GM18502 (cell line): ENCODE measurements at regions not wholly inside any gene's neighbourhood (a gene's known extent, or its start where the extent isn't known, plus 50 kb on each side); places are given as distances from the start of the nearest gene placed in this dataset.
"Not testable (repeated sequence)": the region's sequence is repeated elsewhere in the genome, so short reads cannot be mapped to it uniquely, and the experiment has no call there.

ENCODE experiments used
- ATAC-seq: cut with Tn5 transposase; IDR thresholded peaks from one replicate; pipeline ENCODE4 v1.9.1; 2021; ENCODE audit warnings: mild to moderate bottlenecking; ENCODE audit not compliant: unreplicated experiment, poor library complexity

DNA sequence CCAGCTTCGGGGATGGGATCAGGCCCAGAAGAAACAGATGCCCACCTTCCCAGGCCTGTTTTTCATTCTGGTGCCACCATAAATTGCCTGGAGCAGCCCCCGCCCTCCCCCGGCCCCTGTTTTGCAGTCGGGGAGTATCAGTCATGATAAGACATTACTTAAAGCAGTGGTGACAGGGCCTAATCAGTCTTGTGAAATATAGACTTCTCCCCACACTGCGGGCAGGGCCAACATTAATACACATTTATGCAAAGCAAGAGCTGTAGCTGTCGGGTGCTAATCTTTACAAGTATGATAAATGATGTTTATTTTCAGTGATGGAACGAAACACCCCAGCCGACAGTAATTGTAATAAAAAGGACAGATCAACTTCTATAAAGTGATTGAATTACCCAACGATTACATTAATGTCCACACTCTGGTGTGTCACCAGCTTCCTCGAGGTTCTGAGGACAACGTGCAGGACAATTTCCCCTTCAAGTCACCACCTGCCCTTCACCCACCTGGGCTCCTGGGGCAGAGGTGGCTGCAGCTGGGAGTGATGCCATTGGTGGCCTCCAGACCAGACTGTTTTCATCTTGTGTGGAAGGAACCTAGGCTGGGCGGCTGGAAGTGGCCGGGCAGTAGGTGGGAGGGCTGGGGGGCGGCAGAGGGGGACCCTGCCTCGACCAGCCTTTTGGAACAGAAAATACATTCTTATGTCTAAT is 226.0 kb downstream of the TFCP2L1 start:
- no peak for ATAC-seq

DNA sequence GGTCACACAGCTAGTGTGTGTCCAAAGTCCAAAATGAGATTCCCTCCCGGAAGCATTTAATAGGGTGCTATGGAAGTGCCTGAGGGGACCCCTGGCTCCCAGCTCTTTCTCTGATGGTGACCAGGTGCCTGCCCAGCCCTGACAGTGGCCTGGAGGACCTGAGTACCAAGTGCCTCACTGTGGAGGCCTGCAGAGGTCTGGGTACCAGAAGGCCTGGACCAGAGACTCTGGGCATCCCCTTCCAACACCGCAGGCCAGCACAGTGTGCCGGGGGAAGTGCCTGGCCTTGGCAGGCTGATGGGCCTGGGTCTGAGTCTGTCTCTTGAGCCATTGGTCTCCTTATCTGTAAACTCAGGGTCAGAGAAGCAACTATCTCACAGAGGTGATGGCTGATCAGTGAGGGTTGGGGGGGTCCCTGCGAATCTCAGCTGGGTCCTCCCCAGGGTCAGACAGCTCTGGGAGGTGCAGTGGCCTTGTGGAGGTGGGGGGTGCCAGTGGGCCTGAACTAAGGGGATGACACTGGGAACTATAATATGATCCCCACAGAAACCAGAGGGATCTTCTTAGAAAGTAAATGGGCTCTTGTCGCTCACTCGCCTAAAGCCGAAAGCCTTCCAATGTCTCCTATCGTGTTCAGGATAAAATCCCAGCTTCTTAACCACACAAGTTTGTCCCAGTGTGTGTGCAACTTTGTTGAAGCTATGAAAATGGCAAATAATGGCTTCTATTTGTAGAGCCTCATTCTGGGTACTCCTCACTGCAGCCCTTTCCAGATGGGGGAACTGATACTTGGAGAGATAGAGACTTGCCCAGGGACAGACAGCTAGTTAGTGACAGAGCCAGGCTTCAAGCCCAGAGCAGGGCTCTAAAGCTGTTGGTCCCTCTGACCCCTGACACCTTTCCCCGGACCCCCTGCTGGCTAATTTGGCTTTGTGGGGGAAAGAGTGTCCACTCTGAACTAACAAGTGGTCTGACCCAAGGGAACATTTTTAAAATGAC is 225.1 kb downstream of the TFCP2L1 start:
- ATAC-seq: no peak

DNA sequence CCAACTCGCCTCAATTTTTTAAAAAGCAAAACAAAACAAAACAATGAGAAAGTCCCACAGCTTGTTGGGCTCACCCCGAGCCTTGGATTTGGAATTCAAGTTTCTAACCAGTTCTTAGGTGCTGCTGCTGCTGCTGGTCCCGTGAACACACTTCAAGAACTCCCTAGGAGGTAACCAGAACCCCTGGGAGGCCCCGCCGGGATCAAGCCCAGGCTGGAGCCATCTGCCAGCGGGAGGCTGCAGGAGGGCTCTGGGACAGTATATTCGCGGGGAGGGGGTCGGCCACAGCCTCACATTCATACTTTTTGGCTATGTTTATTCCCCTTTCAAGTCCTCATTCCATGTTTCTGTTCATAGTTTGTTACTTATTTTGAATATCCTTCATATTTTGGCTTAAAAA is 223.4 kb downstream of the TFCP2L1 start:
- no peak for ATAC-seq

DNA sequence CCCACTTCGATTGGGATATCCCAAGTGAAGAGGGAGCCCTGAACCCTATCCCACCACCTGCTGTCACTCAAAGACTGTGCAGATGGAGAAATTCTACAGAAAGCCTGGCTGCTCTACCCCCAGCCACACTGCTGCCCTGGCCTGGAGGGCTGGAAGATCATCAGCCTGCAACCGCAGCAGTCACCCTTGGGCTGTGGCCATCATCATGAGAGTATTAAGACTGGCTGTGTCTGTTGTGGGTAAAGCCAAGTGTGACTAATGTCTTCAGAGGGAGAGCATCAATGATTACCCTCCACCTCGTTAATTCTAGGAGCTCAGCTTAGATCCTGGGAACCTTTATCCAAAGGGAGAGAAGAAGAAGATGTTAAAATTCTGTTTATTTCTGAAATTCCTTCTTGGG is 221.5 kb downstream of the TFCP2L1 start:
- ATAC-seq: no peak

DNA sequence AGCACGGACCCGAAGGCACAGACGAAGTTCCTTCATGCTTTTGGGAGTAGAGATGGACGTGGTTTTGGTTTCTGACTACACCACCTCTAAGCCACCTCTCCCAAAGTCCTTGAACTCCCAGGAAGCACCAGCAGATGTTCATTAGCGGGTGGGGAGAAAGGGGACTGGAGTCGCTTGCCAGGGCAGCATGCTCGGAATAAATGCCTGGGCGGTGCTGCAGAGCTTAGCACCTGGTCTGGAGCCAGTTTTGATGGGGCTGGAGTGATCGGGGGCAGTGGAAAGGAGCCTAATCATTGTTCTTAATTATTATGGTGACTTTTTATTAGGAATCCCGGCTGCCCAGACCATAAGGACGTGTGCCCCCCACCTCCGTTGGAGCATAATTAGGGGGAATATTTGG is 220.8 kb downstream of the TFCP2L1 start:
- no peak for ATAC-seq

DNA sequence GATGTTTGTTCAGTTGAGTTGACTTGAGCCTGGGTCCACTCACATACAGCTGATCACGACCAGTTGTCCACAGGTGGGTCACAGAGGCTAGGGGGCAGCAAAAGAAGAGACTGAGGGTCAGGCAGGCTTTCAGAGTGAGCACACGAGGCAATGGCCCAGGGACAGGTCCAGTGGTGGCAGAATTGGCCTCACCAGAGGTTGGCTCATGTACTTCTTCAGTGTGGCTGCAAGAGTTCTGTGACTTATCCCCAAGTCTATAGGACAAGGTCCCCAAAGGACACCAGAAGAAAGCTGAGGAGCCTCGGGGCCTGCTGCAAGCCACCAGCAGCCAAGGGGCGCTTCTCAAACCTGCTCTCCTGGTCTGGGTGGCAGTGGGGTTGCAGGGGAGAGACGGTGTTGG is 219.8 kb downstream of the TFCP2L1 start:
- no peak for ATAC-seq

DNA sequence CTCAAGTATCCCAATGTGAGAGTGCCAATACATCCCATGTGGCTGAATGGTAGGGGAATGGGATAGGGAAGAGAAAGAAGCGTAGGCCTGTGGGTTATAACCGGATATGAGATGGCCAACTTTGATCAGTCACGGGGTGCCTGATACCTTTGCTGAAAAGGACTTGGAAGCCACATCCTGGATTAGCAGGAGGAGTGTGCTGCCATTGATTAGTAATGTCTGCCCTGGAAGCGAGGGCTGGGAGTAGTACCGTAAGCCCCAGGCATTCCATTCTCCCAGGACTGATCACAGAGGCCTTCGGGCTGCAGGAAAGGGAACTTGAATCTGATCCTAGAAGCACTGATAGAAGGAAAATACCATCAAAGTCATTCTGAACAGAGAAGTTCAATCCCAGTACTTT is 218.5 kb downstream of the TFCP2L1 start:
- ATAC-seq: no peak

DNA sequence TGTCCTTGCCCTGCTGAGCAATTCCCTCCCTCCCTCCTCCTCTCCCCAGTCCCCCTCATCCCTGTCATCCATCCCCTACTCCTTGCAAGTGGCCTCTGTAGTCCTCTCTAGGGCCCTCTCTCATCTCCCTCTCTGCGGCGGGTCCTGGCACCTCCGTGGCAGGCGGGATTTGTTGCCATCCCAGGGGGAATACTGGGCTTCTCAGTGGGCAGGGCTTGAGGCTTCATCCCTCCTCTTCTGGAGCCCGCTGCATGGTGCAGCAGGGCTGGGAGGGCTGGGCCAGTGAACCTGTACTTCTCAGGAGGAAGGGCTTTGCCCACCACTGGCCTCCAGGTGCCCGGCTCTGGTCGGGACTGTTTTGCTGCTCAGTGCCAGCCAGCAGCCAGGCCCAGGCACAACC is 216.2 kb downstream of the TFCP2L1 start:
- no peak for ATAC-seq

DNA sequence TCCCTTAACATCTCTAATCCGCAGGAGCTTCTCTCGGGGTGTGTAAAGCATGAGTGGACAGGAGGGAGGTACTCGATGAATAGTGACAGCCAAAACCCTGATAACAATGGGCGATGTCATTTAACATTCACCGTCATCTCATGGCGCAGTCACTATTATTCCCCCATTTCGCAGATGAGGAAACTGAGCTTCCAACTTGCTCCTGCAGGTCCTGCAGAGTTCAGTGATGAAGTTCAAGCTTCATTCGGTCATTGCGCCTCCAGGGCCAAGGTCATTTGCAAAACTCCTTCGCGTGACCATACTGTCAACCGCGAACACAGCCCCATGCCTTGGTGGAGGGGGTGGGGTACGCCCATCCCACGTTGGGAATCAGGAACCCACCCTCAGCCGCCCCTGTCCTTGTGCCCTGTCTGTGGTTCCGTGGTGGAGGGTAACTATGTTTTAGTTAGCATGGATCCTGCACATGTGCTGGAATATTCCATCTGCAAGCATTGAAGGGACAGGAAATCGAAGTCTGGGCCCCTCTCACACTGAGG is 215.5 kb downstream of the TFCP2L1 start:
- ATAC-seq: no peak

DNA sequence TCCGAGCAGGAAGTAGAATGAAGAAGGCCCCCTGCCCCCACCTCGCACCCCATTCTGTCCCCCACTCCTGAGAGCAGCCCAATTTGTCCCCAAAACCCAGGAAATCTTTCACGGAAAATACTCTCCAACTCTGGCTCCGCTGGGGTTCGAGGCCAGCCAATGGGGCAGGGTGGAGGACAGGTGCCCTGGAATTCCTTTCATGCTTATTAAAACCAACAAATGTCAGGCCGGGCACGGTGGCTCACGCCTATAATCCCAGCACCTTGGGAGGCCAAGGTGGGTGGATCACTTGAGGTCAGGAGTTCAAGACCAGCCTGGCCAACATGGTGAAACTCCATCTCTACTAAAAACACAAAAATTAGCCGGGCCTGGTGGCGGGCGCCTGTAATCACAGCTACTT is 214.9 kb downstream of the TFCP2L1 start:
- not testable (repeated sequence) for ATAC-seq

DNA sequence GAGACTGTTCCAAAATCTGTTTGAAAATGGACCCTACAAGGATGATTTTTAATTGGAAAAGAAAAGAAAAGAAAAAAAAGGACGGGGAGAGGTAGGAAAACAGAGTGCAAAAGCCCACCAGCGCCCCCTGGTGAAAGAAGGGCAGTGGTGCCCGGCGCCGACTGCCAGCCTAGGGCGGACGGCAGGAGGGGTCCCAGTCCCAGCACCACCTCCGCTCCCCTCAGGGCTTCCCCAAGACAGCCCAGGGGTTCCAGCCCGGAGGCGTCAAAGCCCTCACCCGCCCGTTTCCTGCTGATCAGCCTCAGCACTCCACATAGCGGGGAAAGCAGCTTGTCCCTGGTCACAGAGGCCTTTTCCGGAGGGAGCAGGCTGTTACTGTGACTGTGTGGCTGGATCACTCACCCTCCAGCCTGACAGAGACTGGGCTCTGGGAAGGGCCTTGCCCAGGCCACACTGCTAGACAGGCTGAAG is 213.9 kb downstream of the TFCP2L1 start:
- ATAC-seq: peak; percentile 52

DNA sequence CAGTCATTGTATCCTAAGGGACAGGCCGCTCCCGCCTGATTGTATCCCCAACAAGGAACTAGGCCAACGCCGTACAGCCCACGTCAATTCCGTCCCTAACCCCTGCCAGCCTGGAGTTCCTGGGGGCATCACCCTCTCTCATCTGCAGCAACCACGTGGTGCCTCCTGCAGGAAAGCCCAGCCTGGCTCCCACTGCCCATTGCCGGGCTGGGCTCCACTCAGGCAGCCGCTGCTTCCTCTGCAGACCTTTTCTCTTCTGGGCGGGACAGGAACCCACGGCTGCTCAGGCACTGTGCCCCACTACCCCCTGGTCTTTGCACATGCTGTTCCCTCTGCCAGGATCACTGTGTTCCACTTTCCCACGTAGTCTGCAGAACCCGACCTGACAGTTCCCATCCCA is 212.2 kb downstream of the TFCP2L1 start:
- no peak for ATAC-seq

DNA sequence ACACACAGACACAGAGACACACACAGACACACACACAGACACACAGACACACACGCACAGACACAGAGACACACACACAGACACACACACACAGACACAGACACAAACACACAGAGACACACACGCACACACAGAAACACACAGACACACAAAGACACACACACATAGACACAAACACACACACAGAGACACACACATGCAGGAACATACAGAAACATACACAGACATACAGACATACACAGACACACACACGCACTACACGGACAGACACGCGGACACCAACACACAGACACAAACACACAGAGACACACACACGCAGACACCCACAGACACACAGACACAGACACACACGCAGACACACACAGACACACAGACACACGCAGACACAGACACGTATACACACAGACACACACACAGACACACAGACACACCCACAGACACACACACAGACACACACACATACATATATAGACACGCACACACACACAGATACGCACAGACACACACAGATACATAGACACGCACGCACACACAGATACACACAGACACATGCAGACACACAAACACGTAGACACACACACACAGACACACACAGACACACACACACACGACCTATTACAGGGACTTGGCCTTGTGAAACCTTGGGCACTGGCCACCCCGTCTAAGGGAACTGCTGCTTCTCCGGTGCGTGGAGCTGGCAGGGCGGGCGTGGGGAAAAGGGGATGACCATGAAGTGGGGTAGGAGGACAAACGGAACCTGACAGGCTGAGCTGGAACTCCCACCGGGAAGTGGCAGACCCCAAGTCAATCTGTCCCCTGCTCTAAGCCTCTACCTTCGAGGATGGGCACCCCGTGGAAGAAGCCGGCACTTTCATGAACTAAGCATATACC is 211.4 kb downstream of the TFCP2L1 start:
- ATAC-seq: no peak

DNA sequence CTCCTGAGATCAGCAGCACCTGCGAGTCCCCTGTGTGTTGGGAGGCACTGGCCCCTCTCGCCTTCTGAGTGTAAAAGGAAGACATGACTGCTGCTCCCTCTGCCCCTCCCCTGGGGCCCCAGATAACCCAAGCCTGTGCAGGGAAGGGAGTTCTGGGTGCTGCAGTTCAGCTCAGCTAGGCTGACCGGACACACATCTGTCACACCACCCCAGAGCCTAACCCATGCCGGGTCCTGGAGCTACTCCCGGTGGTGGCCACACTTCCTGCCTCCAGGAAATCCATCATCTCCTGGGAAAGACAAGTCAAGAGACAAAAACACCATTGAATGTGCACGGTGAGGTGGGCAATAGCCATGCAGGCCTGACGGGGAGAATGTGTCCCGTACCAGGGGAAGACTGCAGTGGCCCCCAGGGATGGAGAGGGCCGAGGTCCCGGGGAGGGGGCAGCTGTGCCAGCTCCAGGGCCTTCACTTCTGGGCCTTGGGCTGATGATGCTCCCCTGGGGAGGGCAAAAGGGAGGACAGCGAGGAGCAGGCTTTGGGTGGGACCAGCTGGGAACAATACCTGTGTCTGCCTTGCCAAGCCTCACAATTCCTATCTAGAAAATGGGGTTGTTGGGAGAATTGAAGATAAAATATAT is 210.6 kb downstream of the TFCP2L1 start:
- no peak for ATAC-seq

DNA sequence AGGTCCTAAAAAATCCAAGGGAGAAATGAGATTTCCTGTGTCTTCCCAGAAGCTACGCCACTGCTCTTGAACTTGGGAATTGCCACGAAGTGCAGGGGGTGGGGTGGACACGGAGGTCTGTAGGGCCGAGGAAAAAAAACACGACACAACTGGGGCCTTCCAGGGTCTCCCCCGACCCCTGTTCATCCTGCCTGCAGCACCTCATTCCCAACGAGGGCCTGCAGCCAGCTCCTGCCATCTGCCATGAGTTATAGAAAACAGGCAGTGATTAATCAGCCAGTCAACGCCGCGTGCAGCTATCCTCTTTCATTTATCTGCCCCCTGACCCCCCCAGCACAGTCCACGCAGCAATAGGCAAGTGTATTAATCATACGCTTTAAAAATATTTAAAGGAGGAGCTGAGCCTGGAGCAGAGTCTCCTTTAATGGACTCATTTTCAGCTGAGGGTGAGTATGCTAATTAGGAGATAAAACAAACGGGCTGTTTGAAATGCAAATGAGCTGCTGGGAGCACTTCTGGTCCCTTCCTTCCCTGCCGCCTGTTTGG is 209.9 kb downstream of the TFCP2L1 start:
- ATAC-seq: no peak

DNA sequence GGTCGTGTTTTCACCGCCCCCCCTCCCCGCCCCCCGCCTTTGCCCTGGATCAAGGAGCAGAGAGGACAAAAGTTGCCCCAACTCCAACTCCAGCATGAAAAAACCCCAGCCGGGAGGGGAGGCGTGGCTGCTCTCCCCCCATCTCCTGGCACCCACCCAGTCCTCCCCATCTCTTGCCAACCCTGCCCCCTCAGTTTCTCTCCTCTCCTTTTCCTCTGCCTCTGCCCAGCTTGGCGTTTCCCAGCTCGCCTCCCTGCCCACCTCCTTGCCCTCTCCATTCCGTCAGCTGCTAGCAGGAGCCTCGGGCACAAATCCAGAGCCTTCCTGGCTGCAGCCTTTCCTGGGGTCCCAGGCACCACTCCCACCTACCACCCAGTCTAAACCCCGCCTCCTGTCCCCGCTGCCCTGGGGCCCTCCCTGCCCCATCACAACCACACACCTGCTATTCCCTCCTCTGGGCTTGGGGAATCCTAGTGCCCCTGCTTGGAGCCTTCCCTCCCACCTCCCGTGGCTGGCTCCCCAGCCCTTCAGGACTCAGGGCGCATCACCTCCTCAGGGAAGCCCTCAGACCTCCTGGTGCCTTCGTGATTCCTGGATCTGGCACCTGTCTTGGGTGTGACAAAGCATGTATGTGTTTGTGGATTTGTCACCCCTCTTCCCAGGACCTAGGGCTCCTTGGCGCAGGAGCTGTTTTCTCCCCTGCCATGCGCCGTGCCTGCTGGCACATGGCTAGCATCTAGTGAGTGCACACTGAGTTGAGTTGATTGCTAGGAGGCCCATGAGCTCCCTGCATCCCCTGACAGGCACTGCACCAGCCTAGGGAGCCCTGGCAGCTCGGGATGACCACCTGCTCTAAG is 209.1 kb downstream of the TFCP2L1 start:
- ATAC-seq: no peak

DNA sequence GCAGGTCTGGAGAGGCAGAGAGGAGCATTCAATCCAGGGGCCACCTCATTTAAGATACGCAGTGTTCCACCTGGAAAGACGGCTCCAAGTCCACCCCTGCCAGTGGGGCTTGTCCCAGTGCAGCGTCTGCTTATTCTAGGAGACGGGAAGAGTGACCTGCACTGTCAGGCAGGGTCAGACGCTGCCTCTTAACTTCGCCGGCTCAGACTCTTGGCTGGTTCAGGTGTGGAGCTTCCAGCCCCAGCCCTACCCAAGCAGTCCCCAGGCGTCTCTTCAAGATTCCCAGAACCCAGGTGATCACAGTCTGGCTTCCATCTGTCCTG is 208.5 kb downstream of the TFCP2L1 start:
- no peak for ATAC-seq

DNA sequence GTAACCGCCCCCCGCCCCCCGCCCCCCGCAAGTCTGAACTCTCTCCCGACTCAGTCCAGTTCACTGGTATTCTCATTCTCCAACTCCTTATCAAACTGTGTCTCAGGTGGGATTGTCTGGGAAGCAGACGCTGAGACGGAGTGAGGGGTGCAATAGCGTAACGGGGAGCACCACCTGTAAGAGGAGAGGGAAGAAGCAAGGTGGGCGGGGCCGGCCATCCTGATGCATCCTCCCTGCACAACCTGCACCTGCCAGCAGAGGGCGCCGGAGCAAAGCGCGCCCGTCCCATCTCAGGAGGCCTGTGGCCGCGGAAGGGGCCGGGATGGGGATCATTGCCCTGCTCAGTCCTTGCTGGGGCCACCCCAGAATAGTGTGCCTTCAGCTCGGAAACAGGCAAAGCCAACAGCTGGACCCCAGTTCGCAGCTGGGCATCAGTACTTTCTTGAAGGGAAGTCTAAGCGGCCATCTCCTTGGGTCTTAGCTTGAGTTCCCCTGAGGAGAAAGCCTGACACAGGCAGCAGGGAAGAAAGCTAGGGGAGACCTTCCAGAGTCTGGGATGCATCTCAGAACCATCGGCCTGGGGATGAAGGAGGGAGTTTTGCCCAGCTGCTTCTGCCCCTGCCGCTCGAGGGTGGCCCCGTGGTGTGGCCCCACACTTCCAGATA is 208.0 kb downstream of the TFCP2L1 start:
- peak; percentile 67 for ATAC-seq
